ENCODE measurements at regions not wholly inside any gene's neighbourhood (a gene's known extent, or its start where the extent isn't known, plus 50 kb on each side); places are given as distances from the start of the nearest gene placed in this dataset.

- H3K27ac ChIP-seq (ENCODE audit: insufficient read length, low read depth, low read length): no peak overlapping the region
Observed at GRCh38 chr6:154602708-154603107, 92.2 kb upstream of the CNKSR3 start.

More at GRCh38 chr6:154602708-154603107, 92.2 kb upstream of the CNKSR3 start:
- Histone ChIP-seq H3K4me1 (ENCODE audit: insufficient read depth, low read length) (no peaks in the 10 kb centered on the region; the same call in 1 of the 2 replicates), H3K23me2 (ENCODE audit: insufficient read length, low read depth, low read length, poor library complexity, severe bottlenecking) (no peaks in the 10 kb centered on the region), H3K4ac (ENCODE audit: low read depth, low read length) (no peak overlapping the region), H2BK20ac (ENCODE audit: low read depth, low read length, poor library complexity, severe bottlenecking) (no peak overlapping the region), H3K4me2 (ENCODE audit: insufficient read depth, insufficient read length, low read length) (no peak overlapping the region), H3T11ph (ENCODE audit: low read length) (no peak overlapping the region), H3K56ac (ENCODE audit: insufficient read length, low read depth, low read length) (no peak overlapping the region), H4K20me1 (ENCODE audit: control insufficient read depth, insufficient read depth, insufficient read length) (no peaks in the 10 kb centered on the region), H2BK5ac (ENCODE audit: insufficient read length, low read length) (no peak overlapping the region), H2BK15ac (ENCODE audit: low read depth, low read length) (no peak overlapping the region), H2BK120ac (ENCODE audit: low read depth, low read length, poor library complexity, severe bottlenecking) (no peak overlapping the region), H3K14ac (ENCODE audit: insufficient read depth, low read length) (no peak overlapping the region), H2AFZ (ENCODE audit: low read length) (no peak overlapping the region), H3K79me1 (ENCODE audit: insufficient read depth, low read depth, low read length, poor library complexity, severe bottlenecking) (no peaks in the 10 kb centered on the region), H4K91ac (ENCODE audit: insufficient read length, low read depth, low read length) (no peak overlapping the region), H3K79me2 (ENCODE audit: insufficient read depth, low read length) (no peaks in the 10 kb centered on the region), H3K18ac (ENCODE audit: insufficient read length, low read depth, low read length) (no peak overlapping the region), H2AK5ac (ENCODE audit: insufficient read length, low read length) (no peak overlapping the region), H3K9me3 (ENCODE audit: control insufficient read depth, low read depth, low read length) (no peaks in the 10 kb centered on the region), H3K27me3 (ENCODE audit: insufficient read depth, low read length) (no peaks in the 10 kb centered on the region), H2BK12ac (ENCODE audit: insufficient read length, low read depth, low read length) (no peak overlapping the region), H3K23ac (ENCODE audit: insufficient read length, low read depth, low read length) (no peak overlapping the region), H4K5ac (ENCODE audit: insufficient read length, low read depth, low read length) (no peak overlapping the region), H4K8ac (replicated peaks; ENCODE audit: insufficient read length, low read depth, low read length) (no peak overlapping the region), H3K9ac (ENCODE audit: extremely low read depth, insufficient read length, low read length) (no peak overlapping the region)
- no peak for DNase-seq
- TF ChIP-seq, protein P1, sequence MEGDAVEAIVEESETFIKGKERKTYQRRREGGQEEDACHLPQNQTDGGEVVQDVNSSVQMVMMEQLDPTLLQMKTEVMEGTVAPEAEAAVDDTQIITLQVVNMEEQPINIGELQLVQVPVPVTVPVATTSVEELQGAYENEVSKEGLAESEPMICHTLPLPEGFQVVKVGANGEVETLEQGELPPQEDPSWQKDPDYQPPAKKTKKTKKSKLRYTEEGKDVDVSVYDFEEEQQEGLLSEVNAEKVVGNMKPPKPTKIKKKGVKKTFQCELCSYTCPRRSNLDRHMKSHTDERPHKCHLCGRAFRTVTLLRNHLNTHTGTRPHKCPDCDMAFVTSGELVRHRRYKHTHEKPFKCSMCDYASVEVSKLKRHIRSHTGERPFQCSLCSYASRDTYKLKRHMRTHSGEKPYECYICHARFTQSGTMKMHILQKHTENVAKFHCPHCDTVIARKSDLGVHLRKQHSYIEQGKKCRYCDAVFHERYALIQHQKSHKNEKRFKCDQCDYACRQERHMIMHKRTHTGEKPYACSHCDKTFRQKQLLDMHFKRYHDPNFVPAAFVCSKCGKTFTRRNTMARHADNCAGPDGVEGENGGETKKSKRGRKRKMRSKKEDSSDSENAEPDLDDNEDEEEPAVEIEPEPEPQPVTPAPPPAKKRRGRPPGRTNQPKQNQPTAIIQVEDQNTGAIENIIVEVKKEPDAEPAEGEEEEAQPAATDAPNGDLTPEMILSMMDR (conservative IDR thresholded peaks at IDR 0.05): no peak
- H3K27ac Mint-ChIP-seq: no peak overlapping the region
- no CpG with 5 or more reads among the region's 2 CpGs for WGBS (ENCODE audit: extremely low coverage, insufficient read length, low lambda C conversion rate)
- H3K4me1 Mint-ChIP-seq: peaks cover 16 to 23% of the 10 kb centered on the region in 2 experiments
- no peaks in the 10 kb centered on the region for H3K36me3 Mint-ChIP-seq (ENCODE audit: insufficient read depth in 1 of 3, low read depth in 3 of 3)
- no peak overlapping the region for H3K4me3 Mint-ChIP-seq
- no peaks in the 10 kb centered on the region; a peak in 2 of 5 replicates for H3K9me3 Mint-ChIP-seq
- peaks cover 1% of the 10 kb centered on the region for H3K27me3 Mint-ChIP-seq (ENCODE audit: low read depth)

Measured in H9 (cell line).